H9 (cell line): ENCODE measurements at regions not wholly inside any gene's neighbourhood (a gene's known extent, or its start where the extent isn't known, plus 50 kb on each side); places are given as distances from the start of the nearest gene placed in this dataset.

ENCODE experiments used
- DNase-seq: peaks from one replicate; pipeline ENCODE4 v3.0.0-alpha.2; 2017
- H2AFZ ChIP-seq: one replicate; pipeline ENCODE4 v1.6.1; 2013; ENCODE audit warnings: mild to moderate bottlenecking, low read length, control low read depth, moderate library complexity
- H2AK5ac ChIP-seq: 2 replicates; pipeline ENCODE4 v1.6.1; 2013; ENCODE audit warnings: low read length, control low read depth, mixed read lengths; ENCODE audit not compliant: insufficient read length
- H2BK120ac ChIP-seq: one replicate; pipeline ENCODE4 v1.6.1; 2013; ENCODE audit warnings: low read depth, mild to moderate bottlenecking, low read length, control low read depth, inconsistent platforms; ENCODE audit not compliant: poor library complexity, severe bottlenecking
- H2BK12ac ChIP-seq: 2 replicates; pipeline ENCODE4 v1.6.1; 2013; ENCODE audit warnings: low read length, control low read depth, mixed read lengths, low read depth; ENCODE audit not compliant: insufficient read length
- H2BK15ac ChIP-seq: 2 replicates; pipeline ENCODE4 v1.6.1; 2013; ENCODE audit warnings: low read depth, low read length, control low read depth
- H2BK20ac ChIP-seq: one replicate; pipeline ENCODE4 v1.6.1; 2013; ENCODE audit warnings: low read depth, mild to moderate bottlenecking, low read length, control low read depth, inconsistent platforms; ENCODE audit not compliant: poor library complexity, severe bottlenecking
- H2BK5ac ChIP-seq: 2 replicates; pipeline ENCODE4 v1.6.1; 2013; ENCODE audit warnings: low read length, control low read depth, mixed read lengths; ENCODE audit not compliant: insufficient read length
- H3K14ac ChIP-seq: 2 replicates; pipeline ENCODE4 v1.6.1; 2013; ENCODE audit warnings: low read length, control low read depth; ENCODE audit not compliant: insufficient read depth
- H3K18ac ChIP-seq: 2 replicates; pipeline ENCODE4 v1.6.1; 2013; ENCODE audit warnings: low read depth, mild to moderate bottlenecking, mixed read lengths, low read length, control low read depth; ENCODE audit not compliant: insufficient read length
- H3K23ac ChIP-seq: 2 replicates; pipeline ENCODE4 v1.6.1; 2013; ENCODE audit warnings: low read length, control low read depth, mixed read lengths, low read depth; ENCODE audit not compliant: insufficient read length
- H3K23me2 ChIP-seq: 2 replicates; pipeline ENCODE4 v1.6.1; 2013; ENCODE audit warnings: low read depth, mild to moderate bottlenecking, mixed read lengths, low read length, control low read depth; ENCODE audit not compliant: insufficient read length, poor library complexity, severe bottlenecking
- H3K27ac ChIP-seq: 2 replicates; pipeline ENCODE4 v1.5.1; 2013; ENCODE audit warnings: low read length, control low read depth, mixed read lengths, low read depth; ENCODE audit not compliant: insufficient read length
- H3K27me3 ChIP-seq: 2 replicates; pipeline ENCODE4 v1.6.1; 2013; ENCODE audit warnings: low read length, control low read depth, inconsistent platforms; ENCODE audit not compliant: insufficient read depth
- H3K4ac ChIP-seq: 2 replicates; pipeline ENCODE4 v1.6.1; 2013; ENCODE audit warnings: low read depth, mild to moderate bottlenecking, control low read depth, inconsistent platforms, low read length, moderate library complexity
- H3K4me1 ChIP-seq: 2 replicates; pipeline ENCODE4 v1.6.1; 2013; ENCODE audit warnings: low read length, control low read depth, inconsistent platforms; ENCODE audit not compliant: insufficient read depth
- H3K4me2 ChIP-seq: 2 replicates; pipeline ENCODE4 v1.6.1; 2013; ENCODE audit warnings: low read length, control low read depth, mixed read lengths; ENCODE audit not compliant: insufficient read length, insufficient read depth
- H3K56ac ChIP-seq: 2 replicates; pipeline ENCODE4 v1.6.1; 2013; ENCODE audit warnings: low read depth, mild to moderate bottlenecking, mixed read lengths, low read length, control low read depth; ENCODE audit not compliant: insufficient read length
- H3K79me1 ChIP-seq: 2 replicates; pipeline ENCODE4 v1.6.1; 2013; ENCODE audit warnings: low read depth, mild to moderate bottlenecking, moderate library complexity, low read length, control low read depth, inconsistent platforms; ENCODE audit not compliant: insufficient read depth, poor library complexity, severe bottlenecking
- H3K79me2 ChIP-seq: 2 replicates; pipeline ENCODE4 v1.6.1; 2013; ENCODE audit warnings: low read length, control low read depth, inconsistent platforms; ENCODE audit not compliant: insufficient read depth
- H3K9ac ChIP-seq: 2 replicates; pipeline ENCODE4 v1.6.1; 2013; ENCODE audit warnings: low read length, control low read depth, mixed read lengths; ENCODE audit not compliant: insufficient read length; ENCODE audit errors: extremely low read depth
- H3K9me3 ChIP-seq: one replicate; pipeline ENCODE4 v1.6.1; 2013; ENCODE audit warnings: low read depth, low read length, inconsistent platforms; ENCODE audit not compliant: control insufficient read depth
- H3T11ph ChIP-seq: one replicate; pipeline ENCODE4 v1.6.1; 2013; ENCODE audit warnings: mild to moderate bottlenecking, low read length, control low read depth, inconsistent platforms
- H4K20me1 ChIP-seq: one replicate; pipeline ENCODE4 v1.6.1; 2013; ENCODE audit not compliant: control insufficient read depth, insufficient read length, insufficient read depth
- H4K5ac ChIP-seq: 2 replicates; pipeline ENCODE4 v1.6.1; 2013; ENCODE audit warnings: low read depth, mild to moderate bottlenecking, mixed read lengths, low read length, control low read depth; ENCODE audit not compliant: insufficient read length
- H4K8ac ChIP-seq: replicated peaks from 2 replicates; pipeline ENCODE4 v1.6.1; 2013; ENCODE audit warnings: low read length, control low read depth, mixed read lengths, low read depth; ENCODE audit not compliant: insufficient read length
- H4K91ac ChIP-seq: 2 replicates; pipeline ENCODE4 v1.6.1; 2013; ENCODE audit warnings: low read depth, mild to moderate bottlenecking, moderate library complexity, mixed read lengths, low read length, control low read depth; ENCODE audit not compliant: insufficient read length
- H3K27ac Mint-ChIP-seq, 3 experiments: 2 replicates in 2 of 3; 3 replicates in 1 of 3; pipeline ENCODE4 v1.8.0; 2020 to 2021; ENCODE audit warnings: mixed read lengths in 3 of 3, mild to moderate bottlenecking in 1 of 3, moderate library complexity in 1 of 3
- H3K27me3 Mint-ChIP-seq: 2 replicates; pipeline ENCODE4 v1.8.0; 2021; ENCODE audit warnings: low read depth, mild to moderate bottlenecking, moderate library complexity, mixed read lengths
- H3K36me3 Mint-ChIP-seq, 3 experiments: 2 replicates in 2 of 3; 3 replicates in 1 of 3; pipeline ENCODE4 v1.8.0; 2020 to 2021; ENCODE audit warnings: low read depth in 3 of 3, mixed read lengths in 3 of 3; ENCODE audit not compliant: insufficient read depth in 1 of 3
- H3K4me1 Mint-ChIP-seq, 2 experiments: 2 replicates each; pipeline ENCODE4 v1.8.0; 2020; ENCODE audit warnings: mixed read lengths in 2 of 2
- H3K4me3 Mint-ChIP-seq, 2 experiments: 2 replicates in 1 of 2; 3 replicates in 1 of 2; pipeline ENCODE4 v1.8.0; 2020 to 2021; ENCODE audit warnings: mild to moderate bottlenecking in 2 of 2, mixed read lengths in 2 of 2, moderate library complexity in 1 of 2
- H3K9me3 Mint-ChIP-seq, 2 experiments: 2 replicates in 1 of 2; 3 replicates in 1 of 2; pipeline ENCODE4 v1.8.0; 2020; ENCODE audit warnings: mild to moderate bottlenecking in 2 of 2, mixed read lengths in 2 of 2, moderate library complexity in 1 of 2
- WGBS: extraction: QIAGEN DNeasy Blood & Tissue Kit; methylation state at CpG from one replicate; pipeline ENCODE4 v1.1.7; 2013; ENCODE audit warnings: missing lambda C conversion rate, low lambda C conversion rate, mixed read lengths; ENCODE audit not compliant: insufficient read length; ENCODE audit errors: extremely low coverage; 5-methylcytosine and 5-hydroxymethylcytosine counted together
- TF ChIP-seq, protein P1 (sequence below): fragments of 200-600 bp; sonication (generic); conservative IDR thresholded peaks from 3 replicates; pipeline ENCODE4 v1.8.0; 2021; ENCODE audit warnings: antibody characterized with exemption, mild to moderate bottlenecking

DNA sequence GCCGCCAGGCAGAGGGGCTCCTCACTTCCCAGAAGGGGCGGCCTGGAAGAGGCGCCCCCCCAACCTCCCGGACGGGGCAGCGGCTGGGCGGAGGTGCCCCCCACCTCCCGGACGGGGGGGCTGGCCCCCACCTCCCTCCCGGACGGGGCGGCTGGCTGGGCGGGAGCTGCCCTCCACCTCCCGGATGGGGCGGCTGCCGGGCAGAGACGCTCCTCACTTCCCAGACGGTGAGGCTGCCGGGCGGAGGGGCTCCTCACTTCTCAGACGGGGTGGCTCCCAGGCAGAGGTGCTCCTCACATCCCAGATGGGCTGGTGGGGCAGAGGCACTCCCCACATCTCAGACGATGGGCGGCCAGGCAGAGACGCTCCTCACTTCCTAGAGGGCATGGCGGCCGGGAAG lies 389.7 kb upstream of the EYS start:
- H3K36me3 Mint-ChIP-seq, result peaks cover 5 to 19% (median 8%) of the 10 kb centered on the region in 3 experiments; a peak in 5 of 7 replicates
- Histone ChIP-seq H2BK20ac (no peak overlapping the region), H3K23me2 (no peaks in the 10 kb centered on the region), H3K27ac (no peak overlapping the region), H2BK15ac (no peak overlapping the region), H3K9ac (no peak overlapping the region), H3K79me1 (no peaks in the 10 kb centered on the region), H4K8ac (no peak overlapping the region), H3K4me2 (no peak overlapping the region), H3K27me3 (no peaks in the 10 kb centered on the region), H2AFZ (no peak overlapping the region), H3K56ac (no peak overlapping the region), H3K23ac (no peak overlapping the region), H4K91ac (no peak overlapping the region), H3K18ac (no peak overlapping the region), H3K4ac (no peak overlapping the region), H4K5ac (no peak overlapping the region), H2BK120ac (no peak overlapping the region), H3T11ph (no peak overlapping the region), H2BK5ac (no peak overlapping the region), H3K79me2 (no peaks in the 10 kb centered on the region), H2BK12ac (no peak overlapping the region), H4K20me1 (no peaks in the 10 kb centered on the region), H3K14ac (no peak overlapping the region), H3K4me1 (no peaks in the 10 kb centered on the region), H2AK5ac (no peak overlapping the region), H3K9me3 (no peaks in the 10 kb centered on the region)
- no peak for DNase-seq
- H3K27me3 Mint-ChIP-seq, result no peaks in the 10 kb centered on the region
- H3K27ac Mint-ChIP-seq, result no peak overlapping the region
- no peak overlapping the region for H3K4me3 Mint-ChIP-seq
- TF ChIP-seq, protein P1, sequence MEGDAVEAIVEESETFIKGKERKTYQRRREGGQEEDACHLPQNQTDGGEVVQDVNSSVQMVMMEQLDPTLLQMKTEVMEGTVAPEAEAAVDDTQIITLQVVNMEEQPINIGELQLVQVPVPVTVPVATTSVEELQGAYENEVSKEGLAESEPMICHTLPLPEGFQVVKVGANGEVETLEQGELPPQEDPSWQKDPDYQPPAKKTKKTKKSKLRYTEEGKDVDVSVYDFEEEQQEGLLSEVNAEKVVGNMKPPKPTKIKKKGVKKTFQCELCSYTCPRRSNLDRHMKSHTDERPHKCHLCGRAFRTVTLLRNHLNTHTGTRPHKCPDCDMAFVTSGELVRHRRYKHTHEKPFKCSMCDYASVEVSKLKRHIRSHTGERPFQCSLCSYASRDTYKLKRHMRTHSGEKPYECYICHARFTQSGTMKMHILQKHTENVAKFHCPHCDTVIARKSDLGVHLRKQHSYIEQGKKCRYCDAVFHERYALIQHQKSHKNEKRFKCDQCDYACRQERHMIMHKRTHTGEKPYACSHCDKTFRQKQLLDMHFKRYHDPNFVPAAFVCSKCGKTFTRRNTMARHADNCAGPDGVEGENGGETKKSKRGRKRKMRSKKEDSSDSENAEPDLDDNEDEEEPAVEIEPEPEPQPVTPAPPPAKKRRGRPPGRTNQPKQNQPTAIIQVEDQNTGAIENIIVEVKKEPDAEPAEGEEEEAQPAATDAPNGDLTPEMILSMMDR, result no peak
- WGBS, result no CpG with 5 or more reads among the region's 26 CpGs
- peaks cover 14 to 24% of the 10 kb centered on the region in 2 experiments for H3K9me3 Mint-ChIP-seq
- H3K4me1 Mint-ChIP-seq, result no peaks in the 10 kb centered on the region
